ENCODE measurements at regions not wholly inside any gene's neighbourhood (a gene's known extent, or its start where the extent isn't known, plus 50 kb on each side); places are given as distances from the start of the nearest gene placed in this dataset.

DNA sequence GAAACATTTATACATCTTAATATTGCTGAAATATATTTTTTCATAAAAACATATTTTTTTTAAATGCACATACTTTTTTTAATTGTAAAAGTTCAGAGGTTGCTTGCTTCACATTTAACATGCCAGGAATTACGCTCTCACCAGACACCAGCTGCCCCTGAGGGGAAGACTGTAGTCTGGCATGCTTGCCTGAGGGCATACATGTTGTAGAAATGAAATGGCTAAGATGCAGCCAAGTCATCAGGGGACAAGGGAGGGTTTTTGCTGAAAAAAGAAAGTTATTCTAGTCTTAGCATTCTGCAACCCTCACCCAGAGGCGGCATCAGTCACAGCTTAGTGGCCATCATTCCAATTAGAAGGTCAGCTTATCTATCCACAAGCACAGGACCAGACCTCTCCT lies 426.7 kb upstream of the FTMT start:
- no peak for TF ChIP-seq EZH2phosphoT487 (IDR thresholded peaks at IDR 0.05)
- TF ChIP-seq, protein P1, sequence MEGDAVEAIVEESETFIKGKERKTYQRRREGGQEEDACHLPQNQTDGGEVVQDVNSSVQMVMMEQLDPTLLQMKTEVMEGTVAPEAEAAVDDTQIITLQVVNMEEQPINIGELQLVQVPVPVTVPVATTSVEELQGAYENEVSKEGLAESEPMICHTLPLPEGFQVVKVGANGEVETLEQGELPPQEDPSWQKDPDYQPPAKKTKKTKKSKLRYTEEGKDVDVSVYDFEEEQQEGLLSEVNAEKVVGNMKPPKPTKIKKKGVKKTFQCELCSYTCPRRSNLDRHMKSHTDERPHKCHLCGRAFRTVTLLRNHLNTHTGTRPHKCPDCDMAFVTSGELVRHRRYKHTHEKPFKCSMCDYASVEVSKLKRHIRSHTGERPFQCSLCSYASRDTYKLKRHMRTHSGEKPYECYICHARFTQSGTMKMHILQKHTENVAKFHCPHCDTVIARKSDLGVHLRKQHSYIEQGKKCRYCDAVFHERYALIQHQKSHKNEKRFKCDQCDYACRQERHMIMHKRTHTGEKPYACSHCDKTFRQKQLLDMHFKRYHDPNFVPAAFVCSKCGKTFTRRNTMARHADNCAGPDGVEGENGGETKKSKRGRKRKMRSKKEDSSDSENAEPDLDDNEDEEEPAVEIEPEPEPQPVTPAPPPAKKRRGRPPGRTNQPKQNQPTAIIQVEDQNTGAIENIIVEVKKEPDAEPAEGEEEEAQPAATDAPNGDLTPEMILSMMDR (IDR thresholded peaks at IDR 0.05): no peak
- TF ChIP-seq EZH2 (IDR thresholded peaks at IDR 0.05): no peak

Measured in neural progenitor cell (in vitro differentiated cells).